Activated effector memory CD4-positive, alpha-beta T cell treated with anti-CD3 and anti-CD28 coated beads, Interleukin-2, amount 50 U/mL, for 16 hours (primary cell): ENCODE measurements at regions not wholly inside any gene's neighbourhood (a gene's known extent, or its start where the extent isn't known, plus 50 kb on each side); places are given as distances from the start of the nearest gene placed in this dataset.

Source experiments
- DNase-seq: peaks from one replicate; pipeline ENCODE4 v3.0.0-alpha.2; 2020

DNA sequence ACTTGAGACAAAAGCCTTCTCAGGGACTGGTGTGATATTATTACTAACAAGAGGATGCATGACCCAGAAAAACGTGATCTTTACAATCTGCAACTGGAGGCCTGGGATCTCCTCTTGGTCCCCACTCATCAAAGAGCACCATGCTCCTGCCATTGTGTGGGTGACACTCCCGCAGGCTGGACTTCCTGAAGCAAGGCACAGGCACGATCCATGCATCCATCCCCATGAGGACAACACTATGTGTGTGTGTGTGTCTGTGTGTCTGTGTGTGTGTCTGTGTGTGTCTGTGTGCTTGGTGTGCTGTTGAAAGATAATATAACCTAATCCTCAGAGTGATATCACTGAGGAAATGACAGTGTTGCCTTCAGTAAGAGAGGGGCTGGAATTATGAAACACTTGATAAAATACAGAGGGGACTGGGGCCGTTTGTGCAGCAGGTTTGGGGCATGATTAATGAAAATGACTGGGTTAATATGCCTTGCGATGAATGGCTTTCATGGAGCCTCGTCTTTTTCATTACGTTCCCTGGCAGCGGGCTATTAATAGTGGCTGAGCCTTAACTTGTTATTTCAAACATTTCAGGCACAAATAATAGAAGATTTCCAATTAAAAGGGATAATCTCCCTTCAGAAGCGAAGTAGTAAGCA lies 180.8 kb upstream of the TCERG1L start:
- DNase-seq: no peak

DNA sequence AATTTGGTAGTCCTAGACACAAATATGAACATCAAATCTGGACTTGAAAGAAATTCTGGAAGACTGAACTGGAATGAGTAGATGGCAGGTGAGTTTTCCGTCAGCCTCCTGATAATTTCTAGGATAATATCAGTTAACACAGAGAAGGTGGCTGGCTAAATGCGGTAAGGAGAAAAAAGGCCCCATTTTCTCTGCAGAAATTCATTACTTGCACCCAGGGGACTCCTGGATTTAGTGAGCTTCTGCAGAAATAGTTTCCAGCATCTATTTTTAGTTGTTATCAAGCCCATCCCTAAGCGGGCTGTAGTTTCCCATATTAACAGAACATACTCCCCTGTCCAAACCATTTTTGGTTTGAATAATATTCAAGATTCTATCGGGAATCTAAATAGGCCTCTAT lies 181.9 kb upstream of the TCERG1L start:
- DNase-seq: no peak

DNA sequence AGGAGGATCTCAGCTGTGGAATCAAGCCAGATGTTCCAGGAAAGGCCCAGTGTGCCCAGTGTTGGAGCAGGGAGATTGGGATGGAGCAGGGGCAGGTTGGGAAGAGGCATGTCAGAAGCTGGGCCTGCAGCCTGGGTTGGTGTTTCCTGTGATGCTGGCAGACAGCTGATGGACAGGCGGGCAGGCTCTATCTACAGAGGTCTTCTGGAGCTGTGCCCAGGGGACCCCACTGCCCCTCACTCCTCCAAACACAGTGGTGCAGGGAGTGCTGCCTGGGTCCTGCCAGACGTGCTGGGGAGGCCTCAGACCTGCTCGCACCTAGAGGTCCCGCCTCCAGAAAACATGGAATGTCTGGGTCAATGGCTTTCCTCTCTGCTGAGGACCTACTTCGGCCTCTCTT lies 182.9 kb upstream of the TCERG1L start:
- no peak for DNase-seq

DNA sequence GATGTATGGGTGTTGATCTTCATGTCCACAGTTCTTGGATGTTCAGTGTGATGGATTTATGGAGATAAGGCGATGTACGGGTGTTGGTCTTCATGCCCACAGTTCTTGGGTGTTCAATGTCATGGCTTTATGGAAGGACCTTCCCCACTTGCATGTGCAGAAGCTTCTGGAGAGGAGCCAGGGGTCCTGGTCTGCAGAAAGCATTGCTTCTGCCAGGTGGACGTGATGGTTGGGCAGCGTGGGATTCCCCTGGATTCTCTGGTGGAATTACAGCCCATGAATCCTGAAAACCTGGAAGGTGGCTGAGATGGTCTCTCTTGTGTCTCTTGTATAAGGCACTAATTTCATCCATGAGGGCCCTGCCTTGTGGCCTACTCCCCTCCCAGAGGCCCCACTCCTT lies 183.7 kb upstream of the TCERG1L start:
- no peak for DNase-seq

DNA sequence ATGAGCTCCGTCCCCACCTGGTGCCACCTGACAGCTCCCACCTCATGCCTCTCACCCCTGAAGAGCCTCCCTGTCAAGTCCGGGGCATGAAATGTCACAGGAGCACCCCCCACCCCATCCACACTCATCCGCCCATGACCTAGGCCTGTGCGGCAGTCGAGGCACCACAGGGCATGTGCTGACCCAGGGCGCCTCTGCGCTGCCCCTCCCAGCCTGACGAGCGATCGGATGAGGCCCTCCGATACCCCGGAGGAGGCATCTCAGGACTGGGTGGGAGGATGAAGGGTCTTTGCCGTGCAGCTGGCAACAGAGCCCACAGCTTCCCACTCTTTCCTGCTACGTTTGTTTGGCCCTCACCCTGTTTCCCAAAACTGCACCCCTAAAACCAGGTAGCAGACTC lies 184.4 kb upstream of the TCERG1L start:
- no peak for DNase-seq

DNA sequence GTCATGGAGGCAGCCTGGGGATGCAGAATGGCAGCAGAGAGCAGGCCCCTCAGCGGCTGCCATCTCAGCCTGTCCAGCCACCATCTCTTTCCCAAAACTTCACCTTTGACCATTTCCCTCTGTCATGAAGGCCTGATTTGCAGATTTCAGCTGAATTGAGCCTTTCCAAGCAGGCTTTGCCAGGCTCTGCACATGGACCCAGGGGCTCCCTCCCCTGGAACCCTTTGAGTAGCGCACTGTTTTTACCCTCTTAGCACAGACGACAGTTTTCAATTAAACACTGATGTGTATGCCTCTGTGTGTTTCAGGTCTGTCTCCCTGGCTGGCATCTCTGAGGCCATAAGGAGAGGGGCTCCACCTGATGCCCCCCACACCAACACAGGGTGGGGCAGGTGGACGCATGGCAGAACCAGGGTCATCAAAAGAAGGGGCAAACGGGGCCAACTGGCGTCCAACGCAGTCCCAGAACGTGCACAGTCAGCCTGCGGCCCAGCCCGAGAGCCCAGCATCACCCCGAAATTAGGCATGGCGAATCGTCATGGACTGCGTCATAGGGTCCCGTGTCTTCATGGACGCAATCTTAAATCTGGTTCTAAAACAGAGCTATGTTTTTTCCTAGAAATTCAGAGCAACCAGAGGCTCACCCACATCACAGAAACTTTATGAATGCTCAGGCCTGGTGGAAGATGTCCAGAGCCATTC lies 185.0 kb upstream of the TCERG1L start:
- DNase-seq: no peak

DNA sequence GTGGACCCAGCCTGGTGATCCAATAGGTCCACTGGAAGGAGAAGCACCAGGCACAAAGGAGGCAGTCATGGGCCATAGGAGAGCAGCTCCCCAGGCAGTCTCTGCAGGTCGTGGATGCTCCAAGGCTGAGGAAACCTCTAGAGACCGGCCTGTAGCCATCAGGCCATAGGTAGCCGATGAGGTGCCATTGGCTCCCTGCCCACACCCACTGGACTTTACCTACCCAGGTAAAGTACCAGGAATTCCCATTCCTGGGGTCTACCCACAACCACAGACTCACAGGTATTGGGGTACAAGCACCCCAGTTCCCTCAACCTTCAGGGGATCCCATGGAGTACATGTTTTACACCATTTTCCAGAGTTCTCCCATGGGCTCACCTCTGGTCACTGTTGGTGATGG lies 188.0 kb upstream of the TCERG1L start:
- DNase-seq: no peak

DNA sequence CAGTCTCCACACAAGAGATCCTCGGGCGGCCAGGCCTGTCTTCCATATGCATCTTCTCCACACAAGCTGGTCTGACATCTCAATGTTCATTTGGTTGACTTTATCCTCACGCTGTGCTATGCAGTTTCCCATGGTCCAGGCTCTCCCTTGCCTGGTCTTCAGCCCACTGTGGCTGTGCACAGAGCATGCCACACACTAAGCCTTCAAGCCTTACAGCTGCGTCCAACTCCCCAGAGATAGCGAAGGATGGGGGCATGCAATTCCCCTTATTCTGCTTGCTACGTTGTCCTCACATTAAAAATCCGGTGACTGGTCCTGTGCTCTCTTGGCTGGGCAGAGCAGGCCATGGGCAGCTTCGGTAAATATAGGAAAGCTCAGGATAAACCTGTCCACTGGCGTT lies 188.7 kb upstream of the TCERG1L start:
- no peak for DNase-seq

DNA sequence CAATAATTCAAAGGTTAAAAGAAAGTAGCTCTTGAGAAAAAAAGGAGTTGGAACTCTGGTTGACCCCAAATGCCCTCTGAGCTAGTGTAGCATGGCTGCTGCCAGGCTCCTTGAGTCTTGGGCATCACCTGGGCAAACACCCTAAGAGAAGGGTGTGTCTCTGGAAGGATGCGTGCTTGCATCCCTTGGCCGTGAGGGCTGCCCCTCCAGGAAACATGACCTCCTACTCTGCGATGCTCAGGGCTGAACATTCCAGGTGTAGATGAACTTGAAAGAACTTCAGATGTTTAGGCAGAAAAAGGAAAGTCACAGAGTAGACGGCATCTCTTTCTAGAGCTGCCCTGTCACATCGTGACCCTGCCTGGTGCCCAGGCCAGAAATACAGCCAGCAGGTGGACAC lies 189.4 kb upstream of the TCERG1L start:
- no peak for DNase-seq

DNA sequence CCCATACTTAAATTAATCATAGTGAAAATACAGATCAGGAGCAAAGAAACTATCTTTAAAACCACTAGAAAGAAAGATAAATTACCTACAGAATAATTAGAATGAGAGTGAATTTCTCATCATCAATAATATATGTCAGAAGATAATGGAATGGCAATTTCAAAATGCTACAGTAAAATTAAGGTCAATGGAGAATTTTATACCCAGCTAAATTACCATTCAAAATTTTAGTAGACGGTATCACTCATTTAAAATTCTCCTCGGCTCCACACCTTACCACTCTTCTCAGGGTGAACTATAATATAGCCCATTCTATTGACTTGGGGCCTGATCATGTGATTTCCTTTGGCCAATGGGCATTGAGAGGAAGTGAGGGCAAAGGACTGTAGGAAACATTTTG lies 192.5 kb upstream of the TCERG1L start:
- no peak for DNase-seq

DNA sequence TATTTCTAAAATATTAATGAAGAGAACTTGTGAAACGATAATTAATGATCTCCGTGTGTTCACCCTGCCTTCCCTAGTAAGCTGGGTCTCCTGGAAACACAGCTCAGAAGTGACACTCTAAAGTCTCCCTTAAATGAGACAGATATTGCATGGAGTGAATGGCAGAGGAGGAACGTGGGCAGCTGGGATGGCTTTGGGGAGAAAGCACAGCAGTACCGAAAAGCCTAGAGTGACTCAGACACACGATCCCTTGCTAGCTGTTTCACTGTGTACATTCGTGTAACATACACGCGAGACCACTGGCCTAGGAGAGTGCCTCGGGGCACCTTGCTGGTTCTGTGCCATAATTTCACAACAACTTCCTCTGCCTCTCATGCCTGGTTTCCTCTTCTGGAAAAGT lies 199.9 kb upstream of the TCERG1L start:
- no peak for DNase-seq

DNA sequence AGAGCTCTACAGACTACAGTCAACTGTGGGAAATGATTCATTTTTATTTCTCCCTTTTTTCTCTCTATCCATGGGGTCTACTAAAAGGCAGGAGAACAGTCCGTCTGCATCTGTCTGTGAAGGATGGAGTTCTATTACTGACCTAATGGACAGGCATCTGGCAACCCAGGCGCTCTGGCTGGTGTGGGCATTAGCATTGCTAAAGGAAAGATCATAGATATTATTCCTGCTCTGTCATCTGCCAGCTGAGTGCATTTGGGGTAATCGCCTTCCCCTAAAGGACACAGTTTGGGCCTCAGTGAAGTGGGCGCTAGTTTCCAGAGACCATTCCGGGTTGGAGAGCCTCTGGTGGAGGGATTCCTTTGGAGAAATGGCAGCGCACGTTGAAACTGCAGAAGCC lies 201.3 kb upstream of the TCERG1L start:
- DNase-seq: no peak

DNA sequence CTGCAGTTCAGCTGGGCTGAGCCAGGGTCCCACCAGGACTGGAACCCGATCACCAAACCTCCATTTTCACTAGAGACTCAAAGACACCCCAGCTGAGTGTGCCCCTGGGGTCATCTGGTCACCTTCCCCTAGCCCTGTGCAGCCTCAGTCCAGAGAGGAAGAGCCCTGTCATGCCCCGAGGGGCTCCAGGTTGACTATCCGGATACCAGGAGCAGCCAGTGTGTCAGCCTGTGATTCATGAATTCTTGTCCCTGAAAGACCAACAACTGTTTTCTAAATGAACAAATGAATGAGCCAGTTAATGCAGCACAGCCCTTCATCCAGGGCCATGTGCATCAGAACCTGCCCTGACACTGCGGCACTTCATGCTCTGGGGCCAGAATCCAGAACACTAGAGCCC lies 201.9 kb upstream of the TCERG1L start:
- DNase-seq: no peak

DNA sequence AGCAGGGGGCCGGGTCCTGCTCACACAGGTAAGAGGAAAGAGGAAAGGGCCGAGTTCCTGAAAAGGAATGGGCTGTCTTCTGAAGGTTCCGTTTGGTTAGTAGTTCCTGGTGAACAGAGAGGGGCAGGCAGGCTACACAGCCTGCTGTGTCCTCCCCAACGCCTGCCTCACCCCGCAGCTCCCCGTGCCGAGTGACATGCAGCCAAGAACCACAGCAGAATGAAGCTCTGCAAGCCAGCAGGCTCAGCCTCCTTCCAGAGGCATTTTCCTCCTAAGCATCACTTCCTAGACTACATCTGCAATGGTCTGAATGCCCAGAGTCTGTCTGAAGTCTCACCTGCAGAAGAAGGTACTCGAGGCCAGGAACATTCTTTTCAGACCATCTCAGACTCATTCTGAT lies 202.4 kb upstream of the TCERG1L start:
- no peak for DNase-seq

DNA sequence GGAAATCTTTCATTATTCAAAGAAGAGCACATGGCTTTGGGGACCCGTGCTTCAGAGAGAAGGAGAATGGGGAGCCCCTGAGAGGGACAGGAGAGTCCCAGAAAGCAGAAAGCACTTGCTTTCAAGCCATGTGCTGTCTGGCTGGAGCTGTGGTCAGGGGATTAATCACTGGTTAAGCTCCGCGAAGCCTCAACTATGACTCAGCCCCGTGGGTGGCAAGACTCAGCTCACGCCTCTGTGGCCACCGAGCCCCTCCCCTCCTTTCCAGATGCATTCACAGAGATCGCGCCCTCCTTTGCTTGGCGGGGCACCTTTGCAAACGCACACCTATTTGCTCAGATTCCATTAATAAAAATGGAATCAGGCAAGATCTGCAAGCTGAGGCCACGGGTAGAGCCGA lies 202.9 kb upstream of the TCERG1L start:
- no peak for DNase-seq

DNA sequence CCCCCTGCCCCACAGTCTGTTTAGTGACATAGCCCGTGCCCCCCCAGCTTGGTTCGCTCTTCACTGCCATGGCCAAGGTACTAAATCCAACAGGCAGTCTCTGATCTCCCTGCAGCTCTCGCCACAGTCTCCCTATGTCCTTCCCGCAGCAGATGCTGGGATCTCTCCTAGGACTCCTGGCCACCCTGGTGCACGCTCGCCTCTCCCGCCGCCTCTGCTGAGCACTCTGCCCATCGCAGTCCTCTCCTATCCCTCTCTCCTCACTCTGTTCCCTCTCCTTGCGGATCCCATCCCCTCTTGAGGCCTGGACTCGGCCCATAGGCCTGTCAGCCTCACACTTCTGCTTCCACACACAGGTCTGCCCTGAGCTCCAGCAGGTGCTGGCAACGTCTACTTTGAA lies 204.8 kb upstream of the TCERG1L start:
- no peak for DNase-seq

DNA sequence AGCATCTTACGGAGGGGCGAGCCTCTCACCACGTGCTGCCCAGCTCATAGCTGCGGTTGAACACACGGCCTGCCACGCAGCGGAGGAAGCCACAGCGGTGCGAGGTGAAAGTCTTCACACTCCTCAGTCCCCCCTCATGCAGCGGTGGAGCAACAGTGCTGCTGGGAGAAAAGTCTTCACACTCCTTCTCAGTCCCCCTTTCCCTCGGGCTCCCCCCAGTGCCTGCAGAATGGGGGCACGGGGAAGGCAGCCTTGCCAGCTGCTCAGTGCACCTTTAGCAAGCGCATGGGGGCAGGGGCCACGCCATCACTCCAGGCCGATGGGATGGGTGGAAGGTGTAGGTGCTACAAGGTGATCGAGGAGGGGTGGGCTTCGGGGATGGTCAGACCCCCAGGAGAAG lies 206.3 kb upstream of the TCERG1L start:
- no peak for DNase-seq

DNA sequence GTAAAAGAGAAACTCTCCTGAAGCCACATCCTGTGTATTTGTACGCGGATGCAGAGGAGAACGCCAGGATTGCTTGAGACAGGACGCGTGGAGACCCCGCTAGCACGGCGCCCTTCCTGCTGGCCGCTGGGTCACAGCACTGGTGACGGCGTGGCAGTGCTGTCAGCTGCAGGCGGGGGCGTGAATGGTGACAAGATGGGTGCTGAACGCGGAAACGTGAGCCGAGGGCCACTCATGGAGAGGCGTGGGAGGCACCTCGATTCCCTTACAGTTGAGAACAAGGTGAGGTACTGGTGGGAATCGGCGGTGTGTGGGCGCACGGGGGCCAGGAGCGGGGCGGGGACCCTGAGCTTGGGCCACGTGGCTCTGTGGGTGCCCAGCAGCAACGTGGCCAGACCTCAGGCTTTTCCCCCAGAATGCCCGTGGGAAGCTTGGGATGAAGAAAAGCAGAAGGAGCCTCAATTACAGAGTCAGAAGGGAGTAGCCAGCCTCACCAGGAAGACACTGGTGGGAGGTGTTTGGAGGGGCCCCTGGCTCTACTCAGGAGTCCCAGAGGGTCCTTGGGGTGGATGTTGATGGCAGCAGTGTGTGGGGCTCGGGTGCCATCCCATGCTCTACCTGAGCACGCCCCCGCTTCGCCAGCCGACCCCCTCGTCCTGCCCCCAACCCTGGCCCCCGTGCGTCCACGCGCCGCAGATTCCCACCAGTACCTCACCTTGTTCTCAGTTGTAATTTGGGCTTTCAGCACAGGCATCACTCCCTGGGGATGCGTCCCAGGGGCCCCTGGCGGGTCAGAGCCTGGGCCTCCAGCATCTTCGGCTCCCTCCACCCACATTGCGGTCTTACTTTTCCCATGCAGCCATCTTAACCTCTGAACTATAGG lies 208.4 kb upstream of the TCERG1L start:
- DNase-seq: no peak

DNA sequence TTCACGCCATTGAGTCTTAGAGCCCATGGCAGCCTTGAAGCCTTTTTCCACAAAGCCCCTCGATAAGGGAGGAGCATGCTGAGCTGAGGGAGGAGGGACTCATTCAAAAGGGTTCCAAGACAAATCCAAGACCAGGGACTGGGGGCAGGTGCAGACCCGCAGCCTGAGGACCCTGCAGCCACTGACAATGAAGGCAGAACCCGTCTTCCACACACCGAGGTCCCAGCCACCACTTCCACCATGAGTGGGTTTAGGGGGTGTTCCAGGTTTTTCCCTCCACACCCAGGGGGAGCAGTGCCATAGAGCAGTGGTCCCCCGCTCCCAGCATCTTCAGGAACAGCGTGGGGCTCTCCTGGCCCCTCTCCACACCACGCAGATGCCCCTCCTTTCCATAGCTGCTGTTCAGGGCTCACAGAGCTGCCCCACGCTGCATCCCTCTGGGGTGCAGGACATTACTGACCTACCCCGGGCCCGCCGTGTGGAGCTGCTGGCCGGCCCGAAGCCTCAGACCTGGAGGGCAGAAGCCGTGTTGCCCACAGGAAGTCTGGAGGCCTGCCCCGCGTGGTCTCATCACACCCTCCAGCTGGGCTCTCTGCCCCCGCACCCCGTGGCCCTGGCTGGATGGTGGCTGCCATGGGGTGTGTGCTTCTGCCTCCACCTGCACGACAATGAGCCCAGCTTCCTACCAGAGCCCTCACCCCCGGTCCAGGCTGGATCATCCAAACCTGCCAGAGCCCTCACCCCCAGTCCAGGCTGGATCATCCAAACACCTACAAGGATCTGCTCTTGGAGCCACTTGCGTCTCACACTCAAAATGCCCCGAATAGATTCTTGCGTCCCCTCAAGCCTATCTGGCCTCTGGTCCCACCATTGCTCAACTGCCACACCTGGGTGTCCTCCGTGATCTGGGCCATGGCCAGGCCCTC lies 220.0 kb upstream of the TCERG1L start:
- no peak for DNase-seq

DNA sequence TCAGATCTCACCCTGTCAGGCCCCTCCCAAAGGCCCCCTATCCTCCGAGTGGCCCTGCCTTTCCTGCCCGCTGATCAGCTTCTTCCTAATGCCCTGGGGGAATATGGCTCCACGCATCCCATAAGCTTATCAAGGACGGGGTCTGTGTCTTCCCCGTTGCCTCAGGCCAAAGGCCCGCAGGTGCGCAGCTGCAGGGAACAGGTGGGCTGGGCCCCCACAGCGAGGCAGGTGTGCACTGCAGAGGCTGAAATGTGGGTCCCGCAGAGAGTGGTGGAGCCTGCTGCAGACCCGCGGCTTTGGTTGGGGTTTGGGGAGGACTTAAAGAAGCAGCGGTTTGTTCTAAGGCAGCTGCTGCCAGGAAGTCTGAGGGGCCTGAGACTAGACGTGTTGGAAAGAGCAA lies 220.8 kb upstream of the TCERG1L start:
- no peak for DNase-seq

DNA sequence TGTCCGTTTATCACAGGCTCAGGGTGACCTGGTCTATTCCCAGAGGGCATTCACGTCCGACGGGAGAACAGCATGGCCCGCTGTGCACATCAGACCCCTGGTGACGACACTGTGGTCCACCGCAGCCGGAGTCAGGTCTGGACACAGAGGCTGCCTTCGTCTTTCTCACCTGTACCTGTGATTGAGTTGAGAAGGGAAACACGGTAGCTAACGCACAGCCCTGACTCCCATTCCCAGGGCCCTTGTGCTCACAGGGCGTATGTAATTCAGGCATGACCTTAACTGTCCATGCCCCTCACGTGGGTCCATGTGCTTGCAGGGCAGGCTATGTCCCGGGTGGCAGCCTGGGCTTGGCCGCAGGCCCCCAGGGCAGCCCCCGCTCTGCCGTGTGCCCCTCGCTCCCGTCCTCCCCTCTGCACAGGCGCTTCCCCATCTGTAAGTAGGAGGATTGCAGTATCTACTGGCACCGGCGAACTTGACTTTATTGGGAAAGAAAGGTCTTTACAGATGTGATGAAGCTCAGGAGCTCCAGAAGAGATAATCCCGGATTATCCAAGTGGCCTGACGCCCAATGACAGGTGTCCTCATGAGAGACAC lies 221.3 kb upstream of the TCERG1L start:
- no peak for DNase-seq

DNA sequence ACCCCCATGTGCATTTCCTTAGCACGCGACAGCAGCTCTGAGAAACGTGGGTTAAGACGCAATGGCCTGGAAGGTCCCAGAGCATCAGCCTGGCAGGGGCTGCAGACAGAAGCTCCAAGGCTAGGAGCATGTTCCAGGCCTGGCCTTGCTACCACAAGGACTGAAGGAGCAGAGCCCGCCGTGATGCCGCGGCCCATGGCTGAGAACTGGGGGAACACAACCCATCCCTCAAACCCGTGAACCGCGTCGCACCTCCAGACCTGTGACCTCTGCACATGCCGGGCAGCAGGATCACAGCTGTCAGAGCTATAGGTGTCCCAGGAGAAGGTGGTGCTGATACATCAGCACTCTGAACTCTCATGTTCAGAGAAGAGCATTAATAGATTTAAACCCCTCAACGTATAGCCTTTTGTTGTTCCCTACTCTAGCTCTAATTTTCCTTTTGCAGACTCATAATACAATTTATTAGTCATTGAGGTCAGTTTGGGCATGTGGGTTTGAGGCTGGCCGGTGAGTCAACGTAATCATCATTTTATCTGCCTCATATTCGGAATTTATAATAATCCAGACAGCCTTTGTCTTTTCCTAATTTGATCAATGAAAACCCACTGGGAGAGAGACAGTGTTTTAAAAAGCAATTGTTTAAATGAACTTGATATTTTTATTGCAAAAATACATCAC lies 222.5 kb upstream of the TCERG1L start:
- no peak for DNase-seq
